HG02970 (cell line): ENCODE measurements at regions not wholly inside any gene's neighbourhood (a gene's known extent, or its start where the extent isn't known, plus 50 kb on each side); places are given as distances from the start of the nearest gene placed in this dataset.

Experiments
- ATAC-seq: cut with Tn5 transposase; IDR thresholded peaks from one replicate; pipeline ENCODE4 v1.9.1; 2021; ENCODE audit warnings: mild to moderate bottlenecking, moderate library complexity, moderate number of reproducible peaks; ENCODE audit not compliant: unreplicated experiment, low FRiP score

DNA sequence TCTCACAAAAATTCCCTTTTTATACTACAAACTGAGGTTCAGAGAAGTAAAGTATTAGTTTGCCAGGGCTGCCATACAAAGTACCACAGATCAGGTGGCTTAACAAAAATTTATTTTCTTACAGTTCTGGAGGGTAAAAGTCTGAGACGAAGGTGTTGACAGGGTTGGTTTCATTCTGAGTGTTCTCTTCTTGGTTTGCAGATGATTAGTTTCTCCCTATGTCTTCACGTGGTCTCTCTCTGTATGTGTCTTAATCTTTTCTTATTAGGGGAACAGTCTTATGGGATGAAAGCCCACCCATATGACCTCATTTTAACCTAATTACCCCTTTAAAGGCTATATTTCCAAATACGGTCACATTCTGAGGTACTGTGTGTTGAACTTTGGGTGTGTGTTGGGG lies 274.2 kb downstream of the BRINP1 start:
- no peak for ATAC-seq

DNA sequence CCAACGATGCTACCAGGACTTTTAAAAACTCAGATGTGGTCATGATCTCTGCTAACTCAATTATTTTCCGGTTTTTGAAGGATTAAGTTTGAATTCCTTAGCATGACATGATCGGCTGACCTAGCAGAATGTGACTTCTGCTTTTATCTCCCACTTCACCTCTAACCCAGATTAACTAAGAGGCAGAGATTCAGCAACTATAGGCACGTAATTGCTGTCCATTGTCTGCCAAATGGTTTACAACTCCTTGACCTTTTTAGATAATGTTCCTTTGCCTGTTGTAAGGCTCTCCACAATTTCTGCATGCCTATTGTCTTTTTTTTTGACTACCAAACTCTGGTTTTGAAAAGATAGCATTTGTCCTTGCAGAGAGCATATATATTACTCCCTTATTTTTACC lies 268.2 kb downstream of the BRINP1 start:
- ATAC-seq, result no peak

DNA sequence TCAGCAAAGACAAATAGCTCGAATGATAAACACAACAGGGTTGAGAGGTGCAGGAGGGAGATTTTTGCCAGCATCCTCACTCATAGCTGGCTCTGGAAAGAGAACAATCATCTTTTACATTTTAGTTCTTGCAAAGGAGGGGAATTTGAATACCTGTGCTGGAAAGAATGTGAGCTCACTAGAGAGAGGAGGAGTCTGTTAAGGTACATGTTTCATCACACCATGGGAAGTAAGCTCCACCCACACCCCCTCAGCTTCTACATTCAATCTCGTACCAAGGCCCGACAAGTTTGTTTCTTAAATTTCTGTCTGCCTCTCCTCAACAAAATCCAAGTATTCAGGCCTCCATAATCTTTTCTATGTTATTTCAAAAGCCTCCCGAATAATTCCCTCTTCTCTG lies 254.6 kb downstream of the BRINP1 start:
- ATAC-seq, result no peak
